Spleen (tissue), 7 donors: ENCODE measurements at regions not wholly inside any gene's neighbourhood (a gene's known extent, or its start where the extent isn't known, plus 50 kb on each side); places are given as distances from the start of the nearest gene placed in this dataset.

ENCODE experiments used
- POLR2A ChIP-seq, 3 donors: fragments of 450-650 bp; IDR thresholded peaks; one replicate each; pipeline ENCODE4 v1.5.1; 2017; ENCODE audit warnings: antibody characterized with exemption in 3 of 3, mild to moderate bottlenecking in 1 of 3
- TF ChIP-seq, protein P1 (sequence below), 11 experiments: fragments of 200-600 bp in 7 of 11; fragments of 450-650 bp in 4 of 11; sonication (generic) in 4 of 11; IDR thresholded peaks in 8 of 11; conservative IDR thresholded peaks in 3 of 11; 1 replicate in 7 of 11; 2 replicates in 4 of 11; pipeline versions ENCODE4 v1.4.0 to v1.8.0; 2016 to 2021; ENCODE audit warnings: antibody characterized with exemption in 11 of 11, inconsistent platforms in 4 of 11, mild to moderate bottlenecking in 1 of 11
- donor health status: DM: no; HTN: no; CAD: no; lungs with moderate emphysema.
- donor health status: DM: no; HTN: no; CAD: no.
- donor health status: DM: no; HTN: no; CAD: no.

GRCh38 chr13:87122551-87122950 lies 548.6 kb upstream of the SLITRK5 start:
- TF ChIP-seq, protein P1, sequence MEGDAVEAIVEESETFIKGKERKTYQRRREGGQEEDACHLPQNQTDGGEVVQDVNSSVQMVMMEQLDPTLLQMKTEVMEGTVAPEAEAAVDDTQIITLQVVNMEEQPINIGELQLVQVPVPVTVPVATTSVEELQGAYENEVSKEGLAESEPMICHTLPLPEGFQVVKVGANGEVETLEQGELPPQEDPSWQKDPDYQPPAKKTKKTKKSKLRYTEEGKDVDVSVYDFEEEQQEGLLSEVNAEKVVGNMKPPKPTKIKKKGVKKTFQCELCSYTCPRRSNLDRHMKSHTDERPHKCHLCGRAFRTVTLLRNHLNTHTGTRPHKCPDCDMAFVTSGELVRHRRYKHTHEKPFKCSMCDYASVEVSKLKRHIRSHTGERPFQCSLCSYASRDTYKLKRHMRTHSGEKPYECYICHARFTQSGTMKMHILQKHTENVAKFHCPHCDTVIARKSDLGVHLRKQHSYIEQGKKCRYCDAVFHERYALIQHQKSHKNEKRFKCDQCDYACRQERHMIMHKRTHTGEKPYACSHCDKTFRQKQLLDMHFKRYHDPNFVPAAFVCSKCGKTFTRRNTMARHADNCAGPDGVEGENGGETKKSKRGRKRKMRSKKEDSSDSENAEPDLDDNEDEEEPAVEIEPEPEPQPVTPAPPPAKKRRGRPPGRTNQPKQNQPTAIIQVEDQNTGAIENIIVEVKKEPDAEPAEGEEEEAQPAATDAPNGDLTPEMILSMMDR (IDR thresholded peaks at IDR 0.05 in 8 of 11, conservative IDR thresholded peaks at IDR 0.05 in 3 of 11) = no peak
- TF ChIP-seq POLR2A (IDR thresholded peaks at IDR 0.05) = no peak
